SU-DHL-6 (cell line): ENCODE measurements at regions not wholly inside any gene's neighbourhood (a gene's known extent, or its start where the extent isn't known, plus 50 kb on each side); places are given as distances from the start of the nearest gene placed in this dataset.
"Not testable (repeated sequence)": the region's sequence is repeated elsewhere in the genome, so short reads cannot be mapped to it uniquely, and the experiment has no call there.

Experiments
- H2AFZ ChIP-seq: fragments of 200-600 bp; sonication (generic); 2 replicates; pipeline ENCODE4 v1.6.1; 2014; ENCODE audit warnings: low read depth, mild to moderate bottlenecking, moderate library complexity, mixed read lengths, antibody characterized with exemption, low read length; ENCODE audit not compliant: severe bottlenecking
- H3F3A ChIP-seq: fragments of 200-600 bp; shearing (Covaris generic); 2 replicates; pipeline ENCODE4 v1.6.0; 2016; ENCODE audit warnings: antibody characterized with exemption, mild to moderate bottlenecking; ENCODE audit not compliant: insufficient read depth
- H3K27ac ChIP-seq: fragments of 200-600 bp; sonication (generic); 2 replicates; pipeline ENCODE4 v1.5.1; 2016; ENCODE audit warnings: low read depth, mild to moderate bottlenecking, low read length, moderate library complexity, mixed read lengths
- H3K27me3 ChIP-seq: fragments of 200-600 bp; sonication (generic), shearing (Covaris generic); 2 replicates; pipeline ENCODE4 v1.6.0; 2014; ENCODE audit warnings: mild to moderate bottlenecking, low read length
- H3K36me3 ChIP-seq: fragments of 200-600 bp; sonication (generic); 2 replicates; pipeline ENCODE4 v1.6.1; 2014; ENCODE audit warnings: mild to moderate bottlenecking, low read length, mixed read lengths
- H3K4me2 ChIP-seq: fragments of 300-600, 200-600 bp; shearing (Covaris generic), sonication (generic); 2 replicates; pipeline ENCODE4 v1.6.0; 2014; ENCODE audit warnings: low read length, low read depth, mild to moderate bottlenecking; ENCODE audit not compliant: poor library complexity, severe bottlenecking
- H3K4me3 ChIP-seq: fragments of 200-600 bp; sonication (generic); 2 replicates; pipeline ENCODE4 v1.5.1; 2014; ENCODE audit warnings: antibody characterized with exemption, low read length, mild to moderate bottlenecking, mixed read lengths; ENCODE audit not compliant: insufficient read depth, poor library complexity, severe bottlenecking
- H3K79me2 ChIP-seq: fragments of 200-600 bp; sonication (generic); 2 replicates; pipeline ENCODE4 v1.6.1; 2014; ENCODE audit warnings: mild to moderate bottlenecking, low read length, moderate library complexity; ENCODE audit not compliant: insufficient read depth
- H3K9ac ChIP-seq: fragments of 200-600 bp; sonication (generic); 2 replicates; pipeline ENCODE4 v1.7.0; 2014; ENCODE audit warnings: mild to moderate bottlenecking, low read length
- H3K9me2 ChIP-seq: fragments of 200-600 bp; sonication (generic); replicated peaks from 2 replicates; pipeline ENCODE4 v1.6.1; 2014; ENCODE audit warnings: low read length; ENCODE audit not compliant: insufficient read depth
- H3K9me3 ChIP-seq: fragments of 200-600 bp; sonication (generic); 2 replicates; pipeline ENCODE4 v1.6.1; 2014; ENCODE audit warnings: low read length, mixed read lengths; ENCODE audit not compliant: insufficient read depth
- H4K20me1 ChIP-seq: fragments of 200-600 bp; sonication (generic); 2 replicates; pipeline ENCODE4 v1.6.1; 2014; ENCODE audit warnings: low read depth, mild to moderate bottlenecking, antibody characterized with exemption, low read length, moderate library complexity, mixed read lengths
- EZH2phosphoT487 ChIP-seq: fragments of 200-600 bp; sonication (generic), shearing (Covaris generic); conservative IDR thresholded peaks from 2 replicates; pipeline ENCODE4 v1.6.1; 2018; ENCODE audit warnings: mild to moderate bottlenecking, antibody characterized with exemption, low read length, moderate library complexity, mixed read lengths
- TF ChIP-seq, protein P1 (sequence below): fragments of 200-600 bp; sonication (generic); IDR thresholded peaks from one replicate; pipeline ENCODE4 v1.5.1; 2017; ENCODE audit warnings: antibody characterized with exemption, mild to moderate bottlenecking, low read length, moderate library complexity; ENCODE audit not compliant: insufficient read depth, poor library complexity, severe bottlenecking

GRCh38 chr1:213513006-213513405 is 462.0 kb downstream of the RPS6KC1 start:
- Histone ChIP-seq H2AFZ (no peak overlapping the region), H3K27ac (no peak overlapping the region), H3K9me3 (no peaks in the 10 kb centered on the region), H3K79me2 (no peaks in the 10 kb centered on the region), H3K36me3 (no peaks in the 10 kb centered on the region), H4K20me1 (no peaks in the 10 kb centered on the region), H3K9me2 (no peaks in the 10 kb centered on the region), H3K4me3 (no peak overlapping the region), H3K27me3 (no peaks in the 10 kb centered on the region), H3K9ac (no peak overlapping the region), H3F3A (no peaks in the 10 kb centered on the region), H3K4me2 (no peak overlapping the region)
- TF ChIP-seq, protein P1, sequence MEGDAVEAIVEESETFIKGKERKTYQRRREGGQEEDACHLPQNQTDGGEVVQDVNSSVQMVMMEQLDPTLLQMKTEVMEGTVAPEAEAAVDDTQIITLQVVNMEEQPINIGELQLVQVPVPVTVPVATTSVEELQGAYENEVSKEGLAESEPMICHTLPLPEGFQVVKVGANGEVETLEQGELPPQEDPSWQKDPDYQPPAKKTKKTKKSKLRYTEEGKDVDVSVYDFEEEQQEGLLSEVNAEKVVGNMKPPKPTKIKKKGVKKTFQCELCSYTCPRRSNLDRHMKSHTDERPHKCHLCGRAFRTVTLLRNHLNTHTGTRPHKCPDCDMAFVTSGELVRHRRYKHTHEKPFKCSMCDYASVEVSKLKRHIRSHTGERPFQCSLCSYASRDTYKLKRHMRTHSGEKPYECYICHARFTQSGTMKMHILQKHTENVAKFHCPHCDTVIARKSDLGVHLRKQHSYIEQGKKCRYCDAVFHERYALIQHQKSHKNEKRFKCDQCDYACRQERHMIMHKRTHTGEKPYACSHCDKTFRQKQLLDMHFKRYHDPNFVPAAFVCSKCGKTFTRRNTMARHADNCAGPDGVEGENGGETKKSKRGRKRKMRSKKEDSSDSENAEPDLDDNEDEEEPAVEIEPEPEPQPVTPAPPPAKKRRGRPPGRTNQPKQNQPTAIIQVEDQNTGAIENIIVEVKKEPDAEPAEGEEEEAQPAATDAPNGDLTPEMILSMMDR: no peak
- no peak for TF ChIP-seq EZH2phosphoT487

GRCh38 chr1:213514408-213515179 is 463.6 kb downstream of the RPS6KC1 start:
- not testable (repeated sequence) for H3K4me3 ChIP-seq, H3K9me3 ChIP-seq, H3K9me2 ChIP-seq, H4K20me1 ChIP-seq, H3K27ac ChIP-seq, H3K4me2 ChIP-seq, H3F3A ChIP-seq, H3K36me3 ChIP-seq, H2AFZ ChIP-seq, H3K79me2 ChIP-seq, H3K9ac ChIP-seq, H3K27me3 ChIP-seq

- H3F3A ChIP-seq: no peaks in the 10 kb centered on the region
- H3K9me3 ChIP-seq: no peaks in the 10 kb centered on the region
- no peaks in the 10 kb centered on the region for H4K20me1 ChIP-seq
- H3K27ac ChIP-seq: no peak overlapping the region
- no peaks in the 10 kb centered on the region for H3K27me3 ChIP-seq
- no peaks in the 10 kb centered on the region for H3K9me2 ChIP-seq
- no peak overlapping the region for H3K4me2 ChIP-seq
- no peaks in the 10 kb centered on the region for H3K36me3 ChIP-seq
- no peak overlapping the region for H2AFZ ChIP-seq
- no peak overlapping the region for H3K4me3 ChIP-seq
- no peaks in the 10 kb centered on the region for H3K79me2 ChIP-seq
- H3K9ac ChIP-seq: no peak overlapping the region
- TF ChIP-seq, protein P1: no peak
- TF ChIP-seq EZH2phosphoT487: no peak
Measured at GRCh38 chr1:213519098-213519497, 468.1 kb downstream of the RPS6KC1 start.

- Histone ChIP-seq H3K9ac (no peak overlapping the region), H3K27ac (no peak overlapping the region), H3K9me2 (no peaks in the 10 kb centered on the region), H3K9me3 (no peaks in the 10 kb centered on the region), H3F3A (no peaks in the 10 kb centered on the region), H3K4me2 (no peak overlapping the region), H3K79me2 (no peaks in the 10 kb centered on the region), H3K27me3 (no peaks in the 10 kb centered on the region), H3K36me3 (no peaks in the 10 kb centered on the region), H2AFZ (no peak overlapping the region), H4K20me1 (no peaks in the 10 kb centered on the region), H3K4me3 (no peak overlapping the region)
- TF ChIP-seq EZH2phosphoT487: no peak
- TF ChIP-seq, protein P1: no peak
Measured at GRCh38 chr1:213521206-213521605, 466.6 kb upstream of the PROX1 start.
